ENCODE measurements at regions not wholly inside any gene's neighbourhood (a gene's known extent, or its start where the extent isn't known, plus 50 kb on each side); places are given as distances from the start of the nearest gene placed in this dataset.

DNA sequence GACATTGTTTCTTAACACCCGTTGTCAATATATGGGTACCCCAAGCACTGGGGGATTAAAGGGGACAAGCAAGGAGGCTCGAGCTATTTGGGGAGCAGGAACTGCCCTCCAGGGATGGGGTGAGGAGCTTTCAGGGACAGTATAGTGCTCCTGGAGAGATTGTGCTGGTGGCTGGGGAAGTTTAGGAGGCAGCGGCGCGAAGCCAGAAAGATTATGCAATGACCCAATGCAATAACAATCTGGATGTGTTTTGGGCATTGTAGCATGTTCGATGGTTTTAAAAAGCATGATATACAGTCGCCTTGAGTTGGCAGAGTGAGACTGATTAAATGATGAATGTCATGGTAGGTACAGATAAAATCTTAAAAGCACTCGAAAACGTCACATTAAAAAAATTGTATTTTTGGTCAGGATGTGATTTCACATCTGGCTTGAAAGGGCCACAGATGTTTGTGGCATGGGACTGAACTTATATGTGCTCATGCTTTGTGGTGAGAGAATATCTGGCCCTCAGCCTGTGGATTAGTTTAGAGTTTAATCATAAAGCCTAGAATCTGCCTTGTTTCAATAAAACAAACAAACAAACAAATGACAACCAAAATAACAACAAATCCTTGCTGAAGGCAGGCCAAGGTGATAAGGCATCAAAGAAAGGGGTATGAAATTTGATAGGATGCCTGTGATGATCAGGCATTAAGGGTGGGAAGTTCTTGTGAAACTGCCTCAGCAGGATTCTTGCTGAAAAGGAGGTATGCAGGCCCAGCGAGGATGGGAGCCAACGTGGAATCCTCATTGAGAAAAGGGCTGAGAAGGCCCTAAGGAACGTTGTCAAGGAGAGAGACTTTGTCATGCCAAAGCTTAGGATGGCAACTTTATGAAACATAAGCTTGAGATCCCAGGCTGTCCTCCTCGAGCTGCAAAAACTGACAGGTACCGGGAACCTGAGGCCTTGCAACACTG is 417.1 kb upstream of the KLF6 start:
- H3K36me3 ChIP-seq (ENCODE audit: control insufficient read depth, insufficient read depth, low read length): no peaks in the 10 kb centered on the region
- H3K27me3 ChIP-seq (ENCODE audit: control insufficient read depth, insufficient read depth, low read length): no peaks in the 10 kb centered on the region; the same call in 1 of the 2 replicates
- H3K27ac ChIP-seq (ENCODE audit: low read length): no peak overlapping the region
- peaks cover 2% of the 10 kb centered on the region; the same call in 1 of the 2 replicates for H3K4me1 ChIP-seq (ENCODE audit: control insufficient read depth, insufficient read depth, low read length)
- no peak overlapping the region for H3K4me3 ChIP-seq (ENCODE audit: low read length)
- no peak for DNase-seq (ENCODE audit: low read depth, low spot score)
- no peaks in the 10 kb centered on the region for H3K9me3 ChIP-seq (ENCODE audit: control insufficient read depth, insufficient read depth, low read length)
- WGBS (ENCODE audit: insufficient coverage, insufficient read length): no CpG with 5 or more reads among the region's 14 CpGs

DNA sequence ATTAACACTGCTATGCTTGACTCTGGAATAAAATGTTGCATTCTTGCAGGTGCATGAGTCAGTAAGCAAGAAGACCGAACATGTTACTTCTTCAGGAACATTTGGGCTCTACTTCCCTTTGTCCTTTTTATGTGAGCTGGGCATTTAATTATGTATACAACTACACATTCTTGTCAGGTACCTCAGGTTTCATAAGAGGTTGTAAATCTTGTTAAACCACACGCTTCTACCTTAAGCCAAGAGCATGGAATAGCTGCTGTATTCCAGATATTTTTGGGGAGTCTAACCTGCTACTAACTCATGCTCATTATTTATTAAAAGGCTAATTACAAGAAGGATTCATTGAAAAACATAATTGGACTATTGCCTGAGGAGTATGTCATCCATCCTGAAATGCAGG is 414.2 kb upstream of the KLF6 start:
- H3K4me3 ChIP-seq (ENCODE audit: low read length): no peak overlapping the region
- H3K4me1 ChIP-seq (ENCODE audit: control insufficient read depth, insufficient read depth, low read length): peaks cover 2% of the 10 kb centered on the region; the same call in 1 of the 2 replicates
- no peaks in the 10 kb centered on the region for H3K36me3 ChIP-seq (ENCODE audit: control insufficient read depth, insufficient read depth, low read length)
- WGBS (ENCODE audit: insufficient coverage, insufficient read length): no CpG with 5 or more reads among the region's 2 CpGs
- no peaks in the 10 kb centered on the region; the same call in 1 of the 2 replicates for H3K27me3 ChIP-seq (ENCODE audit: control insufficient read depth, insufficient read depth, low read length)
- H3K27ac ChIP-seq (ENCODE audit: low read length): no peak overlapping the region
- DNase-seq (ENCODE audit: low read depth, low spot score): no peak
- no peaks in the 10 kb centered on the region for H3K9me3 ChIP-seq (ENCODE audit: control insufficient read depth, insufficient read depth, low read length)

DNA sequence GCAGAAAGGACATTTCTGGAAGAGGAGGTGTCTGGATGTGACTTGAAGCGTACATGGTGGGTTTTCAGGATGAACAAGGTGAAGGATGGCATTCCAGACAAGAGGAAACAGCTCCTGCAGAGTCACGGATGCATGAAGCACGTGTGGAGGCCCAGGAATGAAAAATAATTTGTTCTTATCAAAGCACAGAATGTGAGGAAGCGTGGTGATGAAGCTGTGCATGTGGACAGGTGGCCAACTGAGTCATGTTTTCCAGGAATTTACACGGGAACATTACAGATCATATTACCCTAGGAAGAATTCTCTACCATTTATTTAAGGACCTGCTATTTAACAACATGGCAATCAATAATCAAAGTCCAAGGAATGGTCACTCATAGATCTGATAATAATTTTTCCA is 413.2 kb upstream of the KLF6 start:
- no CpG with 5 or more reads among the region's 5 CpGs for WGBS (ENCODE audit: insufficient coverage, insufficient read length)
- no peak for DNase-seq (ENCODE audit: low read depth, low spot score)
- Histone ChIP-seq H3K36me3 (ENCODE audit: control insufficient read depth, insufficient read depth, low read length) (no peaks in the 10 kb centered on the region), H3K4me3 (ENCODE audit: low read length) (no peak overlapping the region), H3K27me3 (ENCODE audit: control insufficient read depth, insufficient read depth, low read length) (no peaks in the 10 kb centered on the region; the same call in 1 of the 2 replicates), H3K9me3 (ENCODE audit: control insufficient read depth, insufficient read depth, low read length) (no peaks in the 10 kb centered on the region), H3K4me1 (ENCODE audit: control insufficient read depth, insufficient read depth, low read length) (peaks cover 2% of the 10 kb centered on the region; the same call in 1 of the 2 replicates), H3K27ac (ENCODE audit: low read length) (no peak overlapping the region)

DNA sequence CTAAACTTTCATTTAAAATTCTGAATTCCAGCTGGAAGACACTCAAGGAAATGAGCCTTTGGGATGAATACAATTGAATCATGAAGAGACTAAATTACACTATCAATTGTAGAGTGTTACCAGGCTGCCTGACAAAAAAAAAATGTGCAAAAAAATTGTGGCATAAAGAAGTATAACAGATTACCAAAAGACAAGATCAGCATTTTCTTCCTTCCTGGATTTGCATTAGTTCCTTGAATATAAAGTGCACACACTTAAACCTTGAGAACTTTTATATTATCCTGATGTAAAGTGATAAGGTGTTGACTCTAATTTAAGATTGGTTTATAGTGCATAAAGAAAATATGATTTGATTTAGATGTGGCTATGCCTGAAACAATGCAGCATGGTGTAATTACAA is 412.7 kb upstream of the KLF6 start:
- no peaks in the 10 kb centered on the region for H3K36me3 ChIP-seq (ENCODE audit: control insufficient read depth, insufficient read depth, low read length)
- no peaks in the 10 kb centered on the region for H3K9me3 ChIP-seq (ENCODE audit: control insufficient read depth, insufficient read depth, low read length)
- no peak overlapping the region for H3K4me3 ChIP-seq (ENCODE audit: low read length)
- peaks cover 2% of the 10 kb centered on the region; the same call in 1 of the 2 replicates for H3K4me1 ChIP-seq (ENCODE audit: control insufficient read depth, insufficient read depth, low read length)
- no peaks in the 10 kb centered on the region; the same call in 1 of the 2 replicates for H3K27me3 ChIP-seq (ENCODE audit: control insufficient read depth, insufficient read depth, low read length)
- H3K27ac ChIP-seq (ENCODE audit: low read length): no peak overlapping the region
- DNase-seq (ENCODE audit: low read depth, low spot score): no peak

DNA sequence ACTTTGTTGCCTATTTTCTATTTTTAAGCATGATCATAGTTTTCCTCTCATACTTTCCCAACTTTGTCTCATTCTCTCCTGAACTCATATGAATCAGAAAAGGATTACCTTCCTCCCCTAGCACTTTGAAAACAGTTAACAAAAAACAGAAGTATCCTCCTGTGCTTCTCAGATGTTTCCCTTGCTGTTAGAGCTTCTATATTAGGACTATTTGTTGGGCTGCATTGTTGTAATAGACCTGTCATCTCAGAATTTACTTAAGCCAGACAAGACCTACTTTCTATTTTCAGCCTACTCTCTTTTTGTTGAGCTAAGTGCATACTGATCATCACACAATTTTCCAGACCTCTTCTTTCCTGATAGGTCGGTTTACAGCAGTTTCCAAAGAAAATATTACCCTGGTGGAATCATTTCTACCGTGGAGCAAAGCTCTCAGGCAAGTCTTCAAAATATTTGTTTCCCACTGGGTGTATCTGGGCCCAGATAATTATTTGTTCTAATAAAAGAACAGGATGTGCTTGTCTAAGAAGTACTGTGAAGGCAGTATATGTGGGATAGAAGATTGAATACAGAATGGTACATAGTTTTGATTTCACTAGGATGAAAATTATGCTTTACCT is 411.9 kb upstream of the KLF6 start:
- Histone ChIP-seq H3K4me3 (ENCODE audit: low read length) (no peak overlapping the region), H3K27ac (ENCODE audit: low read length) (no peak overlapping the region), H3K4me1 (ENCODE audit: control insufficient read depth, insufficient read depth, low read length) (no peaks in the 10 kb centered on the region), H3K36me3 (ENCODE audit: control insufficient read depth, insufficient read depth, low read length) (no peaks in the 10 kb centered on the region), H3K9me3 (ENCODE audit: control insufficient read depth, insufficient read depth, low read length) (no peaks in the 10 kb centered on the region), H3K27me3 (ENCODE audit: control insufficient read depth, insufficient read depth, low read length) (no peaks in the 10 kb centered on the region)
- no CpG with 5 or more reads among the region's 2 CpGs for WGBS (ENCODE audit: insufficient coverage, insufficient read length)
- DNase-seq (ENCODE audit: low read depth, low spot score): no peak

DNA sequence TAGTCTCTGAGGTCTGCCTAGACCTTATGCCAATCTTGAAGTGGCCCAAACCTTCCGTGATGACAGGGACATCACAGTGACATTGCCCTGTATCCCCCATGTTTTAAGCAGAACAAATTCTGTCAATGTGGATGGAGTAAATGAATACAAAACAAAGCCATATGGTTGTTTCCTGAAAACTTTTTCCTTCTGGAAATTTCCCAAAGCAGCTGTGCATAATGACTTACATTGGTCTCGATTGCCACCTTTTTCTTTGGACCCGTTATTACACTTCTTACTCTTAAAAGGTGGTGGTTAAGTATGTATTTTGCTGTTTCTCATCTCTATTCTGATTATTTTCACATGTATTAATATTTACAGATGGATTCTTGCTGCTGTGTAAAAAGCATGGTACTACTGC is 411.2 kb upstream of the KLF6 start:
- whole genome bisulfite sequencing (ENCODE audit: insufficient coverage, insufficient read length): no CpG with 5 or more reads among the region's 3 CpGs
- H3K36me3 ChIP-seq (ENCODE audit: control insufficient read depth, insufficient read depth, low read length): no peaks in the 10 kb centered on the region

DNA sequence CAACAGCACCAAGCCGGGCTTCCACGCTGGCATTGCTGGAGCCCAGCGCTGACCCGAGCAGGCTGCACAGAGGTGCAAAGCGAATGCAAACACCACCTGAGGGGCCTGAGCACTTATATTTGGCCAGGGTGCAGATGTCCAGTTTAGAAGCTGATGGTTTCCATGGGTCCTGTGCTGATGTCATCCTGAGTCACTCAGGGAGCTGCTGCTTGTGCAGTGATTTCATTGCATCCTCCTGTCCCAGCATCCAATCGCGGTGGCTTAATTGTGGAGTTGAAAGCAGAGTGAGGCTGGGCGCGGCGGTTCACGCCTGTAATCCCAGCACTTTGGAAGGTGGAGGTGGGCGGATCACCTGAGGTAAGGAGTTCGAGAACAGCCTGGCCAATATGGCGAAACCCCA is 410.2 kb upstream of the KLF6 start:
- Histone ChIP-seq H3K36me3 (ENCODE audit: control insufficient read depth, insufficient read depth, low read length) (no peaks in the 10 kb centered on the region), H3K27me3 (ENCODE audit: control insufficient read depth, insufficient read depth, low read length) (no peaks in the 10 kb centered on the region), H3K27ac (ENCODE audit: low read length) (no peak overlapping the region), H3K4me1 (ENCODE audit: control insufficient read depth, insufficient read depth, low read length) (no peaks in the 10 kb centered on the region), H3K4me3 (ENCODE audit: low read length) (no peak overlapping the region), H3K9me3 (ENCODE audit: control insufficient read depth, insufficient read depth, low read length) (no peaks in the 10 kb centered on the region)
- DNase-seq (ENCODE audit: low read depth, low spot score): no peak
- no CpG with 5 or more reads among the region's 14 CpGs for WGBS (ENCODE audit: insufficient coverage, insufficient read length)

More for the DNA sequence above, 411.2 kb upstream of the KLF6 start:
- Histone ChIP-seq H3K4me3 (ENCODE audit: low read length) (no peak overlapping the region), H3K27ac (ENCODE audit: low read length) (no peak overlapping the region), H3K4me1 (ENCODE audit: control insufficient read depth, insufficient read depth, low read length) (no peaks in the 10 kb centered on the region), H3K9me3 (ENCODE audit: control insufficient read depth, insufficient read depth, low read length) (no peaks in the 10 kb centered on the region), H3K27me3 (ENCODE audit: control insufficient read depth, insufficient read depth, low read length) (no peaks in the 10 kb centered on the region)
- DNase-seq (ENCODE audit: low read depth, low spot score): no peak

DNA sequence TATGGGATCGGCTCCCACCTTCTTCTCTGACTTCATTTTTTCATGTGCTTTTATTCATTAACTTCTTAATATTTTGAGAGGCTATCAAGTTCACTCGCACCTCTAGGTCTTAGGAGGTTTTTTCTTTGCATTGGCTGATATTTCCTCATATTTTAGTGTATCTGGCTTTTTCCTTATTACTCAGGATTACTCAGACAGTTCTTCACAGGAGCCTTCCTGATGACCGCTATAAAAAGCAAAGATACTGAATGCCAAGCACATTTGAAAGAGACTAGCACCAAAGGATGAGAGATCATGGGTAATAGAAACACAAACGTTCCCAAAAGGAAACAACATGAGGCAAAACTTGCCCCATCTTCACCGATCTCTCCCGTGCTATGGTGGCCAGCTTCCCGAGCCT is 409.2 kb upstream of the KLF6 start:
- no peaks in the 10 kb centered on the region for H3K36me3 ChIP-seq (ENCODE audit: control insufficient read depth, insufficient read depth, low read length)
- no peak overlapping the region for H3K27ac ChIP-seq (ENCODE audit: low read length)
- H3K4me3 ChIP-seq (ENCODE audit: low read length): no peak overlapping the region
- no CpG with 5 or more reads among the region's 7 CpGs for WGBS (ENCODE audit: insufficient coverage, insufficient read length)
- H3K9me3 ChIP-seq (ENCODE audit: control insufficient read depth, insufficient read depth, low read length): no peaks in the 10 kb centered on the region
- H3K27me3 ChIP-seq (ENCODE audit: control insufficient read depth, insufficient read depth, low read length): no peaks in the 10 kb centered on the region
- DNase-seq (ENCODE audit: low read depth, low spot score): no peak
- no peaks in the 10 kb centered on the region for H3K4me1 ChIP-seq (ENCODE audit: control insufficient read depth, insufficient read depth, low read length)

DNA sequence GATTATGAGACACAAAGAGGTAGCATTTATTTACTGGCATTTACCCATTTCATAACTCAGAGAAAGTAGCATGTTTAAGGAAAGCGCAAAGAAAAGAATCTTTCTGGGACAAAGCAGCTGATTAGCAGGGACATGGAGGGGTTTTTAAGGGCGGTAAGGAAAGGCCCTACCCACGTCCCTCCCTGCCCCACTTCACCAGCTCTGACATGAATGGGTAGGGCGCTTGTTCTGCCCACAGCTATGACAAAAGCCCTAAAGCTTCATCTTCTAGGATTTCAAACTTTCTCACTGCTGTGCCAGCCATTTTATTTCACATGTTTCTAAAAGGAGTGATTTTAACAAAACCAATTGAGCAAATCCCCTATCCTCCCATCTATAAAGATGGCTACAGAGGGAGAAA is 406.9 kb upstream of the KLF6 start:
- no peaks in the 10 kb centered on the region for H3K9me3 ChIP-seq (ENCODE audit: control insufficient read depth, insufficient read depth, low read length)
- no peaks in the 10 kb centered on the region for H3K36me3 ChIP-seq (ENCODE audit: control insufficient read depth, insufficient read depth, low read length)
- WGBS (ENCODE audit: insufficient coverage, insufficient read length): no CpG with 5 or more reads among the region's 4 CpGs
- no peak overlapping the region for H3K27ac ChIP-seq (ENCODE audit: low read length)
- DNase-seq (ENCODE audit: low read depth, low spot score): no peak
- no peaks in the 10 kb centered on the region for H3K4me1 ChIP-seq (ENCODE audit: control insufficient read depth, insufficient read depth, low read length)
- no peaks in the 10 kb centered on the region for H3K27me3 ChIP-seq (ENCODE audit: control insufficient read depth, insufficient read depth, low read length)
- no peak overlapping the region for H3K4me3 ChIP-seq (ENCODE audit: low read length)

DNA sequence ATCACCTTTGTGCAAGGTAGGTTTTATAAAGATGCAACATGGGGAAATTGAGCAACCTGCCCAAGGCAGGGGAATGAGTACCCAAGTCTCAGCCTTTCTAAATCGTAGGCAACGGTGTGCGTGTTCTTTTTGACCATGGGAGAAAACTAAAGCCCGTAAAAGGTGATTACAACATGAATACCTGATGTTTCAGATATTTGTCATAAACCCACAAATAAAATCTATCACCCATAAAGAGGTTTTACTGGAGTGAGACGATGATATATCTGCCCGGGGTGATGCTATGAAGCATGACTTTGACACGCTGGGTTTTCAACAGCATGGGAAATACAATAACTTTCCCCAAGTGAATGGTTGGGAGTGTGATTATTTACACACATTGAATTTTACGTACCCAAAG is 406.3 kb upstream of the KLF6 start:
- no peak for DNase-seq (ENCODE audit: low read depth, low spot score)
- Histone ChIP-seq H3K36me3 (ENCODE audit: control insufficient read depth, insufficient read depth, low read length) (no peaks in the 10 kb centered on the region), H3K4me1 (ENCODE audit: control insufficient read depth, insufficient read depth, low read length) (no peaks in the 10 kb centered on the region), H3K4me3 (ENCODE audit: low read length) (no peak overlapping the region), H3K9me3 (ENCODE audit: control insufficient read depth, insufficient read depth, low read length) (no peaks in the 10 kb centered on the region), H3K27me3 (ENCODE audit: control insufficient read depth, insufficient read depth, low read length) (no peaks in the 10 kb centered on the region), H3K27ac (ENCODE audit: low read length) (no peak overlapping the region)
- no CpG with 5 or more reads among the region's 8 CpGs for WGBS (ENCODE audit: insufficient coverage, insufficient read length)
